HCT116 (cell line): ENCODE measurements at regions not wholly inside any gene's neighbourhood (a gene's known extent, or its start where the extent isn't known, plus 50 kb on each side); places are given as distances from the start of the nearest gene placed in this dataset.

Experiments
- ATAC-seq: fragments of 200-7000 bp; cut with Tn5 transposase; 2 replicates; pipeline ENCODE4 v1.9.1; 2020; ENCODE audit warnings: mild to moderate bottlenecking, moderate library complexity
- BruUV-seq: library from RNA; stranded (reverse); fragments of 400-500 nt; replicated peaks from 2 replicates; lab custom pipeline; 2021; lab: Mats Ljungman, UMichigan
- CTCF ChIA-PET: fragments of 300-600 bp; sonication (Branson Sonifier 250); formaldehyde crosslinking; loops from one replicate; lab custom pipeline; 2021; ENCODE audit warnings: antibody characterized with exemption; lab: Charles Lee
- POLR2A ChIA-PET: fragments of 300-600, 350-600 bp; sonication (Branson Sonifier 250); formaldehyde crosslinking; loops from one replicate; lab custom pipeline; 2021; ENCODE audit warnings: antibody characterized with exemption; lab: Charles Lee
- RAD21 ChIA-PET, 2 experiments: fragments of 300-600 bp; sonication (Branson Sonifier 250); formaldehyde crosslinking; loops; one replicate each; lab custom pipeline; 2023; ENCODE audit warnings: low total read pairs in 2 of 2; ENCODE audit not compliant: uncharacterized antibody in 2 of 2, unreplicated experiment in 2 of 2, low non-redundant PET in 1 of 2; lab: Charles Lee
- DNase-seq: peaks from one replicate; pipeline ENCODE4 v3.0.0-alpha.2; 2010; ENCODE audit warnings: low read depth, low spot score
- H2AFZ ChIP-seq: fragments of 200-600 bp; shearing (Covaris generic), sonication (generic); 2 replicates; pipeline ENCODE4 v1.6.1; 2017; ENCODE audit warnings: low read depth, mixed run types, mixed read lengths, antibody characterized with exemption, low read length; ENCODE audit not compliant: poor library complexity, severe bottlenecking
- H3K27ac ChIP-seq: 2 replicates; pipeline ENCODE4 v1.5.1; 2012; ENCODE audit warnings: low read depth, low read length
- H3K27me3 ChIP-seq: fragments of 200-600 bp; sonication (generic); 2 replicates; pipeline ENCODE4 v1.6.1; 2016; ENCODE audit warnings: mixed run types, low read length, mixed read lengths; ENCODE audit not compliant: insufficient read depth
- H3K36me3 ChIP-seq, 2 experiments: fragments of 200-500 bp in 1 of 2; fragments of 200-600 bp in 1 of 2; sonication (Bioruptor generic) in 1 of 2; sonication (generic) in 1 of 2; 2 replicates each; pipeline versions ENCODE4 v1.5.1 to v1.6.1; 2014 to 2016; ENCODE audit warnings: low read length in 2 of 2, inconsistent platforms in 1 of 2, mixed read lengths in 1 of 2, mixed run types in 1 of 2; ENCODE audit not compliant: insufficient read depth in 2 of 2, control insufficient read depth in 1 of 2
- H3K4me1 ChIP-seq, 2 experiments: fragments of 200-600 bp in 1 of 2; sonication (generic) in 1 of 2; 2 replicates each; pipeline versions ENCODE4 v1.5.1 to v1.6.1; 2012 to 2017; ENCODE audit warnings: low read length in 2 of 2, inconsistent platforms in 1 of 2, mild to moderate bottlenecking in 1 of 2, mixed read lengths in 1 of 2, mixed run types in 1 of 2, moderate library complexity in 1 of 2; ENCODE audit not compliant: insufficient read depth in 2 of 2, control insufficient read depth in 1 of 2
- H3K4me2 ChIP-seq: fragments of 200-600 bp; sonication (generic); 2 replicates; pipeline ENCODE4 v1.6.1; 2017; ENCODE audit warnings: mixed run types, low read length, mixed read lengths
- H3K4me3 ChIP-seq, 2 experiments: fragments of 200-600 bp in 1 of 2; sonication (generic) in 1 of 2; replicated peaks in 1 of 2; 2 replicates each; pipeline ENCODE4 v1.5.1; 2011 to 2016; ENCODE audit warnings: low read length in 2 of 2, control low read depth in 1 of 2, low read depth in 1 of 2, mild to moderate bottlenecking in 1 of 2, mixed read lengths in 1 of 2, mixed run types in 1 of 2
- H3K79me2 ChIP-seq: fragments of 200-600 bp; sonication (generic); 2 replicates; pipeline ENCODE4 v1.6.1; 2017; ENCODE audit warnings: mild to moderate bottlenecking, mixed run types, low read length, moderate library complexity, mixed read lengths; ENCODE audit not compliant: insufficient read depth
- H3K9ac ChIP-seq: fragments of 200-600 bp; sonication (generic); 2 replicates; pipeline ENCODE4 v1.6.1; 2016; ENCODE audit warnings: low read length, mixed read lengths
- H3K9me2 ChIP-seq: fragments of 200-600 bp; sonication (generic), shearing (Covaris generic); 2 replicates; pipeline ENCODE4 v1.6.1; 2017; ENCODE audit warnings: mixed run types, mild to moderate bottlenecking, moderate library complexity; ENCODE audit not compliant: insufficient read depth
- H3K9me3 ChIP-seq, 2 experiments: fragments of 200-500 bp in 1 of 2; fragments of 200-600 bp in 1 of 2; sonication (Bioruptor generic) in 1 of 2; sonication (generic) in 1 of 2; 2 replicates each; pipeline ENCODE4 v1.6.1; 2014 to 2017; ENCODE audit warnings: low read length in 2 of 2, mixed read lengths in 2 of 2, inconsistent platforms in 1 of 2, low read depth in 1 of 2, mild to moderate bottlenecking in 1 of 2, mixed run types in 1 of 2, moderate library complexity in 1 of 2; ENCODE audit not compliant: control insufficient read depth in 1 of 2, insufficient read depth in 1 of 2
- H4K20me1 ChIP-seq: fragments of 200-600 bp; sonication (generic), shearing (Covaris generic); 2 replicates; pipeline ENCODE4 v1.6.1; 2017; ENCODE audit warnings: mixed run types, mild to moderate bottlenecking, moderate library complexity; ENCODE audit not compliant: insufficient read depth
- ATF3 ChIP-seq: IDR thresholded peaks from 2 replicates; pipeline ENCODE4 v1.6.1; 2012
- ELF1 ChIP-seq: IDR thresholded peaks from 2 replicates; pipeline ENCODE4 v1.6.1; 2012; ENCODE audit warnings: low read depth, borderline replicate concordance
- EZH2 ChIP-seq: fragments of 200-600 bp; sonication (generic); IDR thresholded peaks from 2 replicates; pipeline ENCODE4 v1.6.1; 2017; ENCODE audit warnings: antibody characterized with exemption, mixed run types
- EZH2phosphoT487 ChIP-seq: fragments of 200-600 bp; IDR thresholded peaks from 2 replicates; pipeline ENCODE4 v1.6.1; 2018; ENCODE audit warnings: antibody characterized with exemption, borderline replicate concordance
- FOSL1 ChIP-seq: IDR thresholded peaks from 2 replicates; pipeline ENCODE4 v1.6.1; 2012; ENCODE audit warnings: low read depth
- JUND ChIP-seq: IDR thresholded peaks from 2 replicates; pipeline ENCODE4 v1.6.1; 2012
- POLR2A ChIP-seq: IDR thresholded peaks from 2 replicates; pipeline ENCODE4 v1.7.0; 2011; ENCODE audit warnings: borderline replicate concordance; ENCODE audit not compliant: insufficient read depth, insufficient read length; ENCODE audit errors: extremely low read depth
- POLR2AphosphoS5 ChIP-seq: IDR thresholded peaks from 2 replicates; pipeline ENCODE4 v1.6.1; 2011; ENCODE audit warnings: mild to moderate bottlenecking, low read depth, low read length, moderate library complexity
- SP1 ChIP-seq: IDR thresholded peaks from 2 replicates; pipeline ENCODE4 v1.6.1; 2012; ENCODE audit warnings: low read depth
- SRF ChIP-seq: IDR thresholded peaks from 2 replicates; pipeline ENCODE4 v1.6.1; 2012; ENCODE audit warnings: low read depth
- TCF7L2 ChIP-seq: IDR thresholded peaks from 2 replicates; pipeline ENCODE4 v1.7.0; 2011; ENCODE audit warnings: borderline replicate concordance, inconsistent platforms; ENCODE audit not compliant: insufficient read depth, insufficient read length; ENCODE audit errors: extremely low read depth
- YY1 ChIP-seq: IDR thresholded peaks from 2 replicates; pipeline ENCODE4 v1.6.1; 2011; ENCODE audit warnings: low read length, low read depth, moderate library complexity, mild to moderate bottlenecking; ENCODE audit not compliant: insufficient replicate concordance; ENCODE audit errors: extremely low read depth
- ZBTB33 ChIP-seq: IDR thresholded peaks from 2 replicates; pipeline ENCODE4 v1.6.1; 2011; ENCODE audit warnings: mild to moderate bottlenecking, low read length, moderate library complexity; ENCODE audit not compliant: insufficient replicate concordance; ENCODE audit errors: extremely low read depth
- ZFX ChIP-seq: fragments of 450-650 bp; IDR thresholded peaks from 2 replicates; pipeline ENCODE4 v1.6.1; 2017
- ZNF274 ChIP-seq: fragments of 200-500 bp; sonication (Bioruptor generic); IDR thresholded peaks from 2 replicates; pipeline ENCODE4 v1.6.1; 2014; ENCODE audit warnings: mild to moderate bottlenecking, low read depth, low read length, inconsistent platforms
- intact Hi-C: fragments of 100-400 bp; cut with micrococcal nuclease; formaldehyde crosslinking; loops from 2 replicates; pipeline ENCODE4 v1.10.0; 2022
- TF ChIP-seq, protein P1 (sequence below): IDR thresholded peaks from 2 replicates; pipeline ENCODE4 v1.6.1; 2012; ENCODE audit warnings: low read depth
- TF ChIP-seq, protein P2 (sequence below): IDR thresholded peaks from 2 replicates; pipeline ENCODE4 v1.6.1; 2012
- TF ChIP-seq, protein P3 (sequence below), 3 experiments: fragments of 200-600 bp in 1 of 3; sonication (generic) in 1 of 3; IDR thresholded peaks in 2 of 3; conservative IDR thresholded peaks in 1 of 3; 2 replicates each; pipeline ENCODE4 v1.5.1; 2012 to 2017; ENCODE audit warnings: low read depth in 2 of 3, low read length in 2 of 3, antibody characterized with exemption in 1 of 3, borderline replicate concordance in 1 of 3, control low read depth in 1 of 3, mild to moderate bottlenecking in 1 of 3, mixed read lengths in 1 of 3, mixed run types in 1 of 3, moderate library complexity in 1 of 3; ENCODE audit not compliant: insufficient read depth in 1 of 3

GRCh38 chr12:87529413-87529812, 499.8 kb downstream of the C12orf50 start (continued):
- TF ChIP-seq, protein P1, sequence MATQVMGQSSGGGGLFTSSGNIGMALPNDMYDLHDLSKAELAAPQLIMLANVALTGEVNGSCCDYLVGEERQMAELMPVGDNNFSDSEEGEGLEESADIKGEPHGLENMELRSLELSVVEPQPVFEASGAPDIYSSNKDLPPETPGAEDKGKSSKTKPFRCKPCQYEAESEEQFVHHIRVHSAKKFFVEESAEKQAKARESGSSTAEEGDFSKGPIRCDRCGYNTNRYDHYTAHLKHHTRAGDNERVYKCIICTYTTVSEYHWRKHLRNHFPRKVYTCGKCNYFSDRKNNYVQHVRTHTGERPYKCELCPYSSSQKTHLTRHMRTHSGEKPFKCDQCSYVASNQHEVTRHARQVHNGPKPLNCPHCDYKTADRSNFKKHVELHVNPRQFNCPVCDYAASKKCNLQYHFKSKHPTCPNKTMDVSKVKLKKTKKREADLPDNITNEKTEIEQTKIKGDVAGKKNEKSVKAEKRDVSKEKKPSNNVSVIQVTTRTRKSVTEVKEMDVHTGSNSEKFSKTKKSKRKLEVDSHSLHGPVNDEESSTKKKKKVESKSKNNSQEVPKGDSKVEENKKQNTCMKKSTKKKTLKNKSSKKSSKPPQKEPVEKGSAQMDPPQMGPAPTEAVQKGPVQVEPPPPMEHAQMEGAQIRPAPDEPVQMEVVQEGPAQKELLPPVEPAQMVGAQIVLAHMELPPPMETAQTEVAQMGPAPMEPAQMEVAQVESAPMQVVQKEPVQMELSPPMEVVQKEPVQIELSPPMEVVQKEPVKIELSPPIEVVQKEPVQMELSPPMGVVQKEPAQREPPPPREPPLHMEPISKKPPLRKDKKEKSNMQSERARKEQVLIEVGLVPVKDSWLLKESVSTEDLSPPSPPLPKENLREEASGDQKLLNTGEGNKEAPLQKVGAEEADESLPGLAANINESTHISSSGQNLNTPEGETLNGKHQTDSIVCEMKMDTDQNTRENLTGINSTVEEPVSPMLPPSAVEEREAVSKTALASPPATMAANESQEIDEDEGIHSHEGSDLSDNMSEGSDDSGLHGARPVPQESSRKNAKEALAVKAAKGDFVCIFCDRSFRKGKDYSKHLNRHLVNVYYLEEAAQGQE, result no peak
- TF ChIP-seq ATF3, result no peak

GRCh38 chr12:87520968-87521367, 508.2 kb downstream of the C12orf50 start:
- Histone ChIP-seq H4K20me1 (no peaks in the 10 kb centered on the region), H3K9me2 (no peaks in the 10 kb centered on the region), H3K9me3 (no peaks in the 10 kb centered on the region), H3K79me2 (no peaks in the 10 kb centered on the region), H3K9ac (no peak overlapping the region), H3K4me1 (no peaks in the 10 kb centered on the region), H2AFZ (no peak overlapping the region), H3K27me3 (no peaks in the 10 kb centered on the region), H3K27ac (no peak overlapping the region), H3K4me2 (no peak overlapping the region), H3K4me3 (no peak overlapping the region), H3K36me3 (no peaks in the 10 kb centered on the region)
- ATAC-seq (no peak), DNase-seq (no peak)
- RAD21 ChIA-PET, result no interaction called here
- CTCF ChIA-PET, result no interaction called here
- intact Hi-C loops, result no loop called here
- no TSS peak for BruUV-seq
- POLR2A ChIA-PET, result no interaction called here
- TF ChIP-seq YY1 (no peak), EZH2phosphoT487 (no peak), ZFX (no peak), POLR2A (no peak), ELF1 (no peak), SRF (no peak), ATF3 (no peak), TCF7L2 (no peak), FOSL1 (no peak), POLR2AphosphoS5 (no peak), ZBTB33 (no peak), JUND (no peak), EZH2 (no peak), SP1 (no peak), ZNF274 (no peak)
- TF ChIP-seq, protein P2, sequence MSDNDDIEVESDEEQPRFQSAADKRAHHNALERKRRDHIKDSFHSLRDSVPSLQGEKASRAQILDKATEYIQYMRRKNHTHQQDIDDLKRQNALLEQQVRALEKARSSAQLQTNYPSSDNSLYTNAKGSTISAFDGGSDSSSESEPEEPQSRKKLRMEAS, result no peak
- TF ChIP-seq, protein P3, sequence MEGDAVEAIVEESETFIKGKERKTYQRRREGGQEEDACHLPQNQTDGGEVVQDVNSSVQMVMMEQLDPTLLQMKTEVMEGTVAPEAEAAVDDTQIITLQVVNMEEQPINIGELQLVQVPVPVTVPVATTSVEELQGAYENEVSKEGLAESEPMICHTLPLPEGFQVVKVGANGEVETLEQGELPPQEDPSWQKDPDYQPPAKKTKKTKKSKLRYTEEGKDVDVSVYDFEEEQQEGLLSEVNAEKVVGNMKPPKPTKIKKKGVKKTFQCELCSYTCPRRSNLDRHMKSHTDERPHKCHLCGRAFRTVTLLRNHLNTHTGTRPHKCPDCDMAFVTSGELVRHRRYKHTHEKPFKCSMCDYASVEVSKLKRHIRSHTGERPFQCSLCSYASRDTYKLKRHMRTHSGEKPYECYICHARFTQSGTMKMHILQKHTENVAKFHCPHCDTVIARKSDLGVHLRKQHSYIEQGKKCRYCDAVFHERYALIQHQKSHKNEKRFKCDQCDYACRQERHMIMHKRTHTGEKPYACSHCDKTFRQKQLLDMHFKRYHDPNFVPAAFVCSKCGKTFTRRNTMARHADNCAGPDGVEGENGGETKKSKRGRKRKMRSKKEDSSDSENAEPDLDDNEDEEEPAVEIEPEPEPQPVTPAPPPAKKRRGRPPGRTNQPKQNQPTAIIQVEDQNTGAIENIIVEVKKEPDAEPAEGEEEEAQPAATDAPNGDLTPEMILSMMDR (IDR thresholded peaks at IDR 0.05 in 2 of 3, conservative IDR thresholded peaks at IDR 0.05 in 1 of 3; ENCODE audit: borderline replicate concordance in 1 of 3, insufficient read depth in 1 of 3, low read depth in 2 of 3, low read length in 2 of 3), result no peak
